H9 (cell line): ENCODE measurements at regions not wholly inside any gene's neighbourhood (a gene's known extent, or its start where the extent isn't known, plus 50 kb on each side); places are given as distances from the start of the nearest gene placed in this dataset.

ENCODE experiments used
- DNase-seq: peaks from one replicate; pipeline ENCODE4 v3.0.0-alpha.2; 2017
- H2AFZ ChIP-seq: one replicate; pipeline ENCODE4 v1.6.1; 2013; ENCODE audit warnings: mild to moderate bottlenecking, low read length, control low read depth, moderate library complexity
- H2AK5ac ChIP-seq: 2 replicates; pipeline ENCODE4 v1.6.1; 2013; ENCODE audit warnings: low read length, control low read depth, mixed read lengths; ENCODE audit not compliant: insufficient read length
- H2BK120ac ChIP-seq: one replicate; pipeline ENCODE4 v1.6.1; 2013; ENCODE audit warnings: low read depth, mild to moderate bottlenecking, low read length, control low read depth, inconsistent platforms; ENCODE audit not compliant: poor library complexity, severe bottlenecking
- H2BK12ac ChIP-seq: 2 replicates; pipeline ENCODE4 v1.6.1; 2013; ENCODE audit warnings: low read length, control low read depth, mixed read lengths, low read depth; ENCODE audit not compliant: insufficient read length
- H2BK15ac ChIP-seq: 2 replicates; pipeline ENCODE4 v1.6.1; 2013; ENCODE audit warnings: low read depth, low read length, control low read depth
- H2BK20ac ChIP-seq: one replicate; pipeline ENCODE4 v1.6.1; 2013; ENCODE audit warnings: low read depth, mild to moderate bottlenecking, low read length, control low read depth, inconsistent platforms; ENCODE audit not compliant: poor library complexity, severe bottlenecking
- H2BK5ac ChIP-seq: 2 replicates; pipeline ENCODE4 v1.6.1; 2013; ENCODE audit warnings: low read length, control low read depth, mixed read lengths; ENCODE audit not compliant: insufficient read length
- H3K14ac ChIP-seq: 2 replicates; pipeline ENCODE4 v1.6.1; 2013; ENCODE audit warnings: low read length, control low read depth; ENCODE audit not compliant: insufficient read depth
- H3K18ac ChIP-seq: 2 replicates; pipeline ENCODE4 v1.6.1; 2013; ENCODE audit warnings: low read depth, mild to moderate bottlenecking, mixed read lengths, low read length, control low read depth; ENCODE audit not compliant: insufficient read length
- H3K23ac ChIP-seq: 2 replicates; pipeline ENCODE4 v1.6.1; 2013; ENCODE audit warnings: low read length, control low read depth, mixed read lengths, low read depth; ENCODE audit not compliant: insufficient read length
- H3K23me2 ChIP-seq: 2 replicates; pipeline ENCODE4 v1.6.1; 2013; ENCODE audit warnings: low read depth, mild to moderate bottlenecking, mixed read lengths, low read length, control low read depth; ENCODE audit not compliant: insufficient read length, poor library complexity, severe bottlenecking
- H3K27ac ChIP-seq: 2 replicates; pipeline ENCODE4 v1.5.1; 2013; ENCODE audit warnings: low read length, control low read depth, mixed read lengths, low read depth; ENCODE audit not compliant: insufficient read length
- H3K27me3 ChIP-seq: 2 replicates; pipeline ENCODE4 v1.6.1; 2013; ENCODE audit warnings: low read length, control low read depth, inconsistent platforms; ENCODE audit not compliant: insufficient read depth
- H3K4ac ChIP-seq: 2 replicates; pipeline ENCODE4 v1.6.1; 2013; ENCODE audit warnings: low read depth, mild to moderate bottlenecking, control low read depth, inconsistent platforms, low read length, moderate library complexity
- H3K4me1 ChIP-seq: 2 replicates; pipeline ENCODE4 v1.6.1; 2013; ENCODE audit warnings: low read length, control low read depth, inconsistent platforms; ENCODE audit not compliant: insufficient read depth
- H3K4me2 ChIP-seq: 2 replicates; pipeline ENCODE4 v1.6.1; 2013; ENCODE audit warnings: low read length, control low read depth, mixed read lengths; ENCODE audit not compliant: insufficient read length, insufficient read depth
- H3K56ac ChIP-seq: 2 replicates; pipeline ENCODE4 v1.6.1; 2013; ENCODE audit warnings: low read depth, mild to moderate bottlenecking, mixed read lengths, low read length, control low read depth; ENCODE audit not compliant: insufficient read length
- H3K79me1 ChIP-seq: 2 replicates; pipeline ENCODE4 v1.6.1; 2013; ENCODE audit warnings: low read depth, mild to moderate bottlenecking, moderate library complexity, low read length, control low read depth, inconsistent platforms; ENCODE audit not compliant: insufficient read depth, poor library complexity, severe bottlenecking
- H3K79me2 ChIP-seq: 2 replicates; pipeline ENCODE4 v1.6.1; 2013; ENCODE audit warnings: low read length, control low read depth, inconsistent platforms; ENCODE audit not compliant: insufficient read depth
- H3K9ac ChIP-seq: 2 replicates; pipeline ENCODE4 v1.6.1; 2013; ENCODE audit warnings: low read length, control low read depth, mixed read lengths; ENCODE audit not compliant: insufficient read length; ENCODE audit errors: extremely low read depth
- H3K9me3 ChIP-seq: one replicate; pipeline ENCODE4 v1.6.1; 2013; ENCODE audit warnings: low read depth, low read length, inconsistent platforms; ENCODE audit not compliant: control insufficient read depth
- H3T11ph ChIP-seq: one replicate; pipeline ENCODE4 v1.6.1; 2013; ENCODE audit warnings: mild to moderate bottlenecking, low read length, control low read depth, inconsistent platforms
- H4K20me1 ChIP-seq: one replicate; pipeline ENCODE4 v1.6.1; 2013; ENCODE audit not compliant: control insufficient read depth, insufficient read length, insufficient read depth
- H4K5ac ChIP-seq: 2 replicates; pipeline ENCODE4 v1.6.1; 2013; ENCODE audit warnings: low read depth, mild to moderate bottlenecking, mixed read lengths, low read length, control low read depth; ENCODE audit not compliant: insufficient read length
- H4K8ac ChIP-seq: replicated peaks from 2 replicates; pipeline ENCODE4 v1.6.1; 2013; ENCODE audit warnings: low read length, control low read depth, mixed read lengths, low read depth; ENCODE audit not compliant: insufficient read length
- H4K91ac ChIP-seq: 2 replicates; pipeline ENCODE4 v1.6.1; 2013; ENCODE audit warnings: low read depth, mild to moderate bottlenecking, moderate library complexity, mixed read lengths, low read length, control low read depth; ENCODE audit not compliant: insufficient read length
- H3K27ac Mint-ChIP-seq, 3 experiments: 2 replicates in 2 of 3; 3 replicates in 1 of 3; pipeline ENCODE4 v1.8.0; 2020 to 2021; ENCODE audit warnings: mixed read lengths in 3 of 3, mild to moderate bottlenecking in 1 of 3, moderate library complexity in 1 of 3
- H3K27me3 Mint-ChIP-seq: 2 replicates; pipeline ENCODE4 v1.8.0; 2021; ENCODE audit warnings: low read depth, mild to moderate bottlenecking, moderate library complexity, mixed read lengths
- H3K36me3 Mint-ChIP-seq, 3 experiments: 2 replicates in 2 of 3; 3 replicates in 1 of 3; pipeline ENCODE4 v1.8.0; 2020 to 2021; ENCODE audit warnings: low read depth in 3 of 3, mixed read lengths in 3 of 3; ENCODE audit not compliant: insufficient read depth in 1 of 3
- H3K4me1 Mint-ChIP-seq, 2 experiments: 2 replicates each; pipeline ENCODE4 v1.8.0; 2020; ENCODE audit warnings: mixed read lengths in 2 of 2
- H3K4me3 Mint-ChIP-seq, 2 experiments: 2 replicates in 1 of 2; 3 replicates in 1 of 2; pipeline ENCODE4 v1.8.0; 2020 to 2021; ENCODE audit warnings: mild to moderate bottlenecking in 2 of 2, mixed read lengths in 2 of 2, moderate library complexity in 1 of 2
- H3K9me3 Mint-ChIP-seq, 2 experiments: 2 replicates in 1 of 2; 3 replicates in 1 of 2; pipeline ENCODE4 v1.8.0; 2020; ENCODE audit warnings: mild to moderate bottlenecking in 2 of 2, mixed read lengths in 2 of 2, moderate library complexity in 1 of 2
- CTCF ChIP-seq: fragments of 200-600 bp; sonication (generic); conservative IDR thresholded peaks from 3 replicates; pipeline ENCODE4 v1.8.0; 2021; ENCODE audit warnings: antibody characterized with exemption, mild to moderate bottlenecking
- WGBS: extraction: QIAGEN DNeasy Blood & Tissue Kit; methylation state at CpG from one replicate; pipeline ENCODE4 v1.1.7; 2013; ENCODE audit warnings: missing lambda C conversion rate, low lambda C conversion rate, mixed read lengths; ENCODE audit not compliant: insufficient read length; ENCODE audit errors: extremely low coverage; 5-methylcytosine and 5-hydroxymethylcytosine counted together

- Histone ChIP-seq H3K23ac (no peak overlapping the region), H4K20me1 (no peaks in the 10 kb centered on the region), H3K23me2 (no peaks in the 10 kb centered on the region), H3K9me3 (no peaks in the 10 kb centered on the region), H4K8ac (no peak overlapping the region), H3K4me2 (no peak overlapping the region), H3K14ac (no peak overlapping the region), H3K4ac (no peak overlapping the region), H2BK5ac (no peak overlapping the region), H2BK20ac (no peak overlapping the region), H2AK5ac (no peak overlapping the region), H2BK15ac (no peak overlapping the region), H3K79me2 (no peaks in the 10 kb centered on the region), H3K4me1 (no peaks in the 10 kb centered on the region), H4K91ac (no peak overlapping the region), H3K56ac (no peak overlapping the region), H3T11ph (no peak overlapping the region), H3K27me3 (no peaks in the 10 kb centered on the region), H2BK120ac (no peak overlapping the region), H2AFZ (no peak overlapping the region), H3K27ac (no peak overlapping the region), H4K5ac (no peak overlapping the region), H3K79me1 (no peaks in the 10 kb centered on the region), H3K9ac (no peak overlapping the region), H2BK12ac (no peak overlapping the region), H3K18ac (no peak overlapping the region)
- H3K4me1 Mint-ChIP-seq: peaks cover 0 to 7% of the 10 kb centered on the region in 2 experiments; a peak in 1 of 4 replicates
- no peak for TF ChIP-seq CTCF
- H3K36me3 Mint-ChIP-seq: peaks cover 1 to 23% (median 9%) of the 10 kb centered on the region in 3 experiments; a peak in 5 of 7 replicates
- H3K27ac Mint-ChIP-seq: no peak overlapping the region
- H3K27me3 Mint-ChIP-seq: no peaks in the 10 kb centered on the region
- H3K9me3 Mint-ChIP-seq: peaks cover 10 to 19% of the 10 kb centered on the region in 2 experiments; a peak in 4 of 5 replicates
- DNase-seq: no peak
- no CpG with 5 or more reads among the region's 4 CpGs for WGBS
- H3K4me3 Mint-ChIP-seq: no peak overlapping the region
These were observed 582.6 kb upstream of the TMPRSS15 start for GRCh38 chr21:18986197-18986596.
